Hepatocyte (in vitro differentiated cells): ENCODE measurements at regions not wholly inside any gene's neighbourhood (a gene's known extent, or its start where the extent isn't known, plus 50 kb on each side); places are given as distances from the start of the nearest gene placed in this dataset.

ENCODE experiments used
- DNase-seq: peaks from one replicate; pipeline ENCODE4 v3.0.0-alpha.2; 2016; ENCODE audit warnings: low spot score
- H2AFZ ChIP-seq: fragments of 200-600 bp; sonication (generic); 2 replicates; pipeline ENCODE4 v1.6.0; 2016; ENCODE audit warnings: antibody characterized with exemption, mild to moderate bottlenecking
- H3K27ac ChIP-seq: fragments of 200-600 bp; sonication (generic); 2 replicates; pipeline ENCODE4 v1.5.1; 2016; ENCODE audit warnings: mild to moderate bottlenecking
- H3K27me3 ChIP-seq: fragments of 200-600 bp; sonication (generic); 2 replicates; pipeline ENCODE4 v1.6.1; 2016
- H3K36me3 ChIP-seq: fragments of 200-600 bp; sonication (generic); replicated peaks from 2 replicates; pipeline ENCODE4 v1.5.1; 2016; ENCODE audit warnings: low read depth; ENCODE audit not compliant: insufficient read depth
- H3K4me1 ChIP-seq: fragments of 200-600 bp; sonication (generic); 2 replicates; pipeline ENCODE4 v1.5.1; 2016; ENCODE audit warnings: mild to moderate bottlenecking, moderate library complexity; ENCODE audit not compliant: insufficient read depth
- H3K4me2 ChIP-seq: fragments of 200-600 bp; sonication (generic); 2 replicates; pipeline ENCODE4 v1.6.0; 2016
- H3K4me3 ChIP-seq: fragments of 200-600 bp; sonication (generic); 2 replicates; pipeline ENCODE4 v1.5.1; 2016; ENCODE audit warnings: mild to moderate bottlenecking
- H3K79me2 ChIP-seq: fragments of 200-600 bp; sonication (generic); 2 replicates; pipeline ENCODE4 v1.6.0; 2017; ENCODE audit warnings: mild to moderate bottlenecking
- H3K9me2 ChIP-seq: fragments of 200-600 bp; sonication (generic); replicated peaks from 2 replicates; pipeline ENCODE4 v1.6.0; 2017; ENCODE audit warnings: mild to moderate bottlenecking; ENCODE audit not compliant: insufficient read depth
- H3K9me3 ChIP-seq: fragments of 200-600 bp; sonication (generic); 2 replicates; pipeline ENCODE4 v1.5.1; 2016; ENCODE audit warnings: low read depth, mild to moderate bottlenecking
- H4K20me1 ChIP-seq: fragments of 200-600 bp; sonication (generic); 2 replicates; pipeline ENCODE4 v1.6.0; 2016; ENCODE audit warnings: mild to moderate bottlenecking; ENCODE audit not compliant: insufficient read depth, poor library complexity, severe bottlenecking
- EZH2 ChIP-seq: fragments of 200-600 bp; sonication (generic); IDR thresholded peaks from 2 replicates; pipeline ENCODE4 v1.6.1; 2016; ENCODE audit warnings: antibody characterized with exemption, mild to moderate bottlenecking, borderline replicate concordance
- EZH2phosphoT487 ChIP-seq: fragments of 200-600 bp; sonication (generic); IDR thresholded peaks from one replicate; pipeline ENCODE4 v1.6.1; 2018; ENCODE audit warnings: antibody characterized with exemption, mild to moderate bottlenecking, low read depth, moderate library complexity; ENCODE audit not compliant: unreplicated experiment, severe bottlenecking
- WGBS: methylation state at CpG from one replicate; pipeline ENCODE4 v1.1.6; 2016; ENCODE audit warnings: low lambda C conversion rate; ENCODE audit errors: missing lambda C conversion rate; 5-methylcytosine and 5-hydroxymethylcytosine counted together
- TF ChIP-seq, protein P1 (sequence below): fragments of 200-600 bp; sonication (generic); IDR thresholded peaks from 2 replicates; pipeline ENCODE4 v1.5.1; 2016; ENCODE audit warnings: antibody characterized with exemption, mild to moderate bottlenecking; ENCODE audit not compliant: poor library complexity

GRCh38 chr7:114791771-114792170 lies 130.1 kb upstream of the MDFIC start:
- TF ChIP-seq EZH2phosphoT487 (no peak), EZH2 (no peak)
- TF ChIP-seq, protein P1, sequence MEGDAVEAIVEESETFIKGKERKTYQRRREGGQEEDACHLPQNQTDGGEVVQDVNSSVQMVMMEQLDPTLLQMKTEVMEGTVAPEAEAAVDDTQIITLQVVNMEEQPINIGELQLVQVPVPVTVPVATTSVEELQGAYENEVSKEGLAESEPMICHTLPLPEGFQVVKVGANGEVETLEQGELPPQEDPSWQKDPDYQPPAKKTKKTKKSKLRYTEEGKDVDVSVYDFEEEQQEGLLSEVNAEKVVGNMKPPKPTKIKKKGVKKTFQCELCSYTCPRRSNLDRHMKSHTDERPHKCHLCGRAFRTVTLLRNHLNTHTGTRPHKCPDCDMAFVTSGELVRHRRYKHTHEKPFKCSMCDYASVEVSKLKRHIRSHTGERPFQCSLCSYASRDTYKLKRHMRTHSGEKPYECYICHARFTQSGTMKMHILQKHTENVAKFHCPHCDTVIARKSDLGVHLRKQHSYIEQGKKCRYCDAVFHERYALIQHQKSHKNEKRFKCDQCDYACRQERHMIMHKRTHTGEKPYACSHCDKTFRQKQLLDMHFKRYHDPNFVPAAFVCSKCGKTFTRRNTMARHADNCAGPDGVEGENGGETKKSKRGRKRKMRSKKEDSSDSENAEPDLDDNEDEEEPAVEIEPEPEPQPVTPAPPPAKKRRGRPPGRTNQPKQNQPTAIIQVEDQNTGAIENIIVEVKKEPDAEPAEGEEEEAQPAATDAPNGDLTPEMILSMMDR, result no peak

DNA sequence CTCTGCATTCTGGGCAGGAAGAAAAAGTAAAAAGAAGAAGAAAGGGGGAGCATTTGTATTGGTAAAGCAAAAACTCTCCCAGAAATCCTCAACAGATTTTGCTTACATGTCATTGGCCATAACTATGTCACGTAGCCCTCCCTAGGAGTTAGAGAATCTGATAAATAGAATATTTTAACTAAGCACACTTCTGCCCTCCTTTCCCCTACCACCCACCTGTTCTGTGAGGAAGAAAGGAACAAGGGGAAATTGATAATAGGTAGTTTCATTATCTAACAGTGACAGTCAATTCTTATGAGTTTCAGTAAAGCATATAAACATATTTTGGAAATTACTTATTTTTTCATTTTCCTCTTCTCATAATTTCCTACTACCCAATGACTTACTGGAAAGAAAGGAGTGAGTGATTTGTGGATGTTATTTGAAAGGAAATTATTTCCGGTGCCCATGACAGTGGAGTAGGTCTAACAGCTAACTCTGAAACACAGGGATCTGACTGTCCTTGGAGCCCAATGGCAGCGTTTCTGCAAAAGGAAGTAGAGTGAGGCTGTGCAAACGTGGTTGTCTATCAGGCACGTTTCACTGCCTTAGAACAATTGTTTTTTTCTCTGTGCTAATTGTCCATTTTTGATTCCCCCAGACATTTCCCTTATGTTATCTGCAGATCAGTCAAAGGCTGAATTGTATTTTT lies 128.6 kb upstream of the MDFIC start:
- Histone ChIP-seq H3K27me3 (no peaks in the 10 kb centered on the region), H3K36me3 (no peaks in the 10 kb centered on the region), H3K4me1 (no peaks in the 10 kb centered on the region), H3K4me2 (no peak overlapping the region), H4K20me1 (no peaks in the 10 kb centered on the region), H3K9me3 (no peaks in the 10 kb centered on the region), H3K79me2 (no peaks in the 10 kb centered on the region), H2AFZ (no peak overlapping the region), H3K4me3 (no peak overlapping the region), H3K9me2 (no peaks in the 10 kb centered on the region), H3K27ac (no peak overlapping the region)
- DNase-seq, result no peak
- TF ChIP-seq, protein P1, result no peak
- TF ChIP-seq EZH2 (no peak), EZH2phosphoT487 (no peak)
- WGBS, result 79% methylated on average over 5 of the region's 5 CpGs

More at GRCh38 chr7:114791771-114792170, 130.1 kb upstream of the MDFIC start:
- DNase-seq, result no peak
- Histone ChIP-seq H3K9me2 (no peaks in the 10 kb centered on the region), H3K4me2 (no peak overlapping the region), H3K4me3 (no peak overlapping the region), H3K36me3 (no peaks in the 10 kb centered on the region), H3K4me1 (no peaks in the 10 kb centered on the region), H4K20me1 (no peaks in the 10 kb centered on the region), H3K9me3 (no peaks in the 10 kb centered on the region), H3K79me2 (no peaks in the 10 kb centered on the region), H2AFZ (no peak overlapping the region), H3K27me3 (no peaks in the 10 kb centered on the region), H3K27ac (no peak overlapping the region)
- 76% methylated on average over 4 of the region's 4 CpGs for WGBS

DNA sequence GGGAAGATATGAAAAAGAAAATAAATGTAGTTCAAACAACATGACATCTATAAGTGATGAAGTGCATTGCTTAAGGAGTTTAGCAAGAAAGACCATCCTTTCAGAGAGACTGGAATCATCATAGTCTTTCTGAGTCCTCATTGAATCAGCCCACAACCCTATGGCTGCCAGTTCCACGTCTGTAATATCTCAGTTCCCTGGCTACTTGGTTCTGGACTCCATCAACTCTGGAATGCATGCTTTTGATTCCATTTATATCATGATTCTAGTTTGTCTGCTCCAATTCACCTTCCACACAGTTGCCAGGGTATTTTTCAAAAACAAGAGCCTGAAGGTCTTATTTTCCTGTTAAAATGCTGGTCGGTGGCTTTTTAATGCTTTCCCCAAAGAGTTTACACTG lies 126.4 kb upstream of the MDFIC start:
- Histone ChIP-seq H3K4me2 (no peak overlapping the region), H3K79me2 (no peaks in the 10 kb centered on the region), H4K20me1 (no peaks in the 10 kb centered on the region), H3K4me3 (no peak overlapping the region), H2AFZ (no peak overlapping the region), H3K36me3 (no peaks in the 10 kb centered on the region), H3K27me3 (no peaks in the 10 kb centered on the region), H3K9me2 (no peaks in the 10 kb centered on the region), H3K9me3 (no peaks in the 10 kb centered on the region), H3K27ac (no peak overlapping the region), H3K4me1 (no peaks in the 10 kb centered on the region)
- TF ChIP-seq, protein P1, result no peak
- TF ChIP-seq EZH2 (no peak), EZH2phosphoT487 (no peak)
- WGBS, result 67% methylated on average over 2 of the region's 2 CpGs
- DNase-seq, result no peak
